GM23338 (cell line): ENCODE measurements at regions not wholly inside any gene's neighbourhood (a gene's known extent, or its start where the extent isn't known, plus 50 kb on each side); places are given as distances from the start of the nearest gene placed in this dataset.

Experiments used
- ATAC-seq: fragments of 200-7000 bp; cut with Tn5 transposase; 3 replicates; pipeline ENCODE4 v1.9.1; 2020
- DNase-seq: peaks from one replicate; pipeline ENCODE4 v3.0.0-alpha.2; 2015; ENCODE audit warnings: low spot score
- H2AFZ ChIP-seq: fragments of 200-600 bp; sonication (generic); 2 replicates; pipeline ENCODE4 v1.8.0; 2016; ENCODE audit warnings: antibody characterized with exemption, mild to moderate bottlenecking, moderate library complexity
- H3F3A ChIP-seq: fragments of 200-600 bp; sonication (generic); replicated peaks from 2 replicates; pipeline ENCODE4 v1.8.0; 2017; ENCODE audit warnings: antibody characterized with exemption, mixed run types, low read depth
- H3K27ac ChIP-seq: fragments of 200-600 bp; sonication (generic); 2 replicates; pipeline ENCODE4 v1.6.1; 2016; ENCODE audit warnings: low read depth
- H3K27me3 ChIP-seq: fragments of 200-600 bp; sonication (generic); 2 replicates; pipeline ENCODE4 v1.8.0; 2016; ENCODE audit warnings: mild to moderate bottlenecking, mixed run types, moderate library complexity; ENCODE audit not compliant: insufficient read depth
- H3K36me3 ChIP-seq: fragments of 200-600 bp; sonication (generic); 2 replicates; pipeline ENCODE4 v1.8.0; 2016; ENCODE audit warnings: mild to moderate bottlenecking; ENCODE audit not compliant: insufficient read depth
- H3K4me1 ChIP-seq: fragments of 200-600 bp; sonication (generic); 2 replicates; pipeline ENCODE4 v1.8.0; 2016; ENCODE audit warnings: mild to moderate bottlenecking, moderate library complexity; ENCODE audit not compliant: insufficient read depth
- H3K4me2 ChIP-seq: fragments of 200-600 bp; sonication (generic); 2 replicates; pipeline ENCODE4 v1.7.1; 2017; ENCODE audit warnings: mixed run types
- H3K4me3 ChIP-seq: fragments of 200-600 bp; sonication (generic); 2 replicates; pipeline ENCODE4 v1.6.1; 2016; ENCODE audit warnings: mixed run types
- H3K79me2 ChIP-seq: fragments of 200-600 bp; sonication (generic); replicated peaks from 2 replicates; pipeline ENCODE4 v1.8.0; 2017; ENCODE audit warnings: mild to moderate bottlenecking; ENCODE audit not compliant: insufficient read depth
- H3K9me2 ChIP-seq: fragments of 200-600 bp; sonication (generic); 2 replicates; pipeline ENCODE4 v1.8.0; 2017; ENCODE audit not compliant: insufficient read depth
- H4K20me1 ChIP-seq: fragments of 200-600 bp; sonication (generic); replicated peaks from 2 replicates; pipeline ENCODE4 v1.8.0; 2017; ENCODE audit warnings: mild to moderate bottlenecking; ENCODE audit not compliant: insufficient read depth
- H3K27ac Mint-ChIP-seq: 2 replicates; pipeline ENCODE4 v1.8.0; 2020; ENCODE audit warnings: inconsistent platforms, mild to moderate bottlenecking, moderate library complexity, mixed read lengths
- H3K27me3 Mint-ChIP-seq: 3 replicates; pipeline ENCODE4 v1.8.0; 2022; ENCODE audit warnings: low read depth, mild to moderate bottlenecking, moderate library complexity, mixed read lengths, inconsistent platforms; ENCODE audit not compliant: insufficient read depth, poor library complexity
- H3K36me3 Mint-ChIP-seq: 3 replicates; pipeline ENCODE4 v1.8.0; 2021; ENCODE audit warnings: low read depth, mild to moderate bottlenecking, inconsistent platforms, moderate library complexity, mixed read lengths
- H3K4me1 Mint-ChIP-seq: 3 replicates; pipeline ENCODE4 v1.8.0; 2020; ENCODE audit warnings: mild to moderate bottlenecking, inconsistent platforms, mixed read lengths
- H3K4me3 Mint-ChIP-seq: 3 replicates; pipeline ENCODE4 v1.8.0; 2021; ENCODE audit warnings: moderate library complexity, mild to moderate bottlenecking, inconsistent platforms, mixed read lengths
- H3K9me3 Mint-ChIP-seq: 3 replicates; pipeline ENCODE4 v1.8.0; 2020; ENCODE audit warnings: moderate library complexity, mild to moderate bottlenecking, inconsistent platforms, mixed read lengths
- CREB1 ChIP-seq: fragments of 250-450 bp; sonication (Bioruptor Pico); IDR thresholded peaks from 2 replicates; pipeline ENCODE4 v1.5.0; 2020; ENCODE audit warnings: low read depth, mild to moderate bottlenecking, moderate library complexity
- EZH2 ChIP-seq: fragments of 200-600 bp; sonication (generic); IDR thresholded peaks from one replicate; pipeline ENCODE4 v1.8.0; 2017; ENCODE audit warnings: antibody characterized with exemption, mild to moderate bottlenecking, low read depth; ENCODE audit not compliant: unreplicated experiment
- EZH2phosphoT487 ChIP-seq: fragments of 200-600 bp; sonication (generic); IDR thresholded peaks from one replicate; pipeline ENCODE4 v1.8.1; 2018; ENCODE audit warnings: antibody characterized with exemption; ENCODE audit not compliant: unreplicated experiment
- JUNB ChIP-seq: IDR thresholded peaks from one replicate; pipeline ENCODE4 v1.6.1; 2016; ENCODE audit warnings: antibody characterized with exemption; ENCODE audit not compliant: unreplicated experiment
- NANOG ChIP-seq: IDR thresholded peaks from 2 replicates; pipeline ENCODE4 v1.6.1; 2016; ENCODE audit warnings: antibody characterized with exemption, borderline replicate concordance
- POLR2AphosphoS5 ChIP-seq: IDR thresholded peaks from 2 replicates; pipeline ENCODE4 v1.6.1; 2016; ENCODE audit warnings: antibody characterized with exemption, low read depth
- STAT1 ChIP-seq: IDR thresholded peaks from one replicate; pipeline ENCODE4 v1.6.1; 2016; ENCODE audit warnings: antibody characterized with exemption; ENCODE audit not compliant: unreplicated experiment
- ZNF114 ChIP-seq: fragments of 250-450 bp; sonication (Bioruptor Pico); IDR thresholded peaks from 2 replicates; pipeline ENCODE4 v1.5.0; 2020; ENCODE audit warnings: mild to moderate bottlenecking, moderate library complexity
- ZNF331 ChIP-seq: fragments of 250-450 bp; sonication (Bioruptor Pico); IDR thresholded peaks from 2 replicates; pipeline ENCODE4 v1.5.0; 2020; ENCODE audit warnings: low read depth, mild to moderate bottlenecking, moderate library complexity
- TF ChIP-seq, protein P1 (sequence below): IDR thresholded peaks from one replicate; pipeline ENCODE4 v1.6.1; 2018; ENCODE audit warnings: antibody characterized with exemption; ENCODE audit not compliant: unreplicated experiment
- TF ChIP-seq, protein P2 (sequence below): fragments of 250-450 bp; sonication (Bioruptor Pico); IDR thresholded peaks from 2 replicates; pipeline ENCODE4 v1.5.0; 2020; ENCODE audit warnings: mild to moderate bottlenecking, moderate library complexity
- TF ChIP-seq, protein P3 (sequence below), 2 experiments: fragments of 200-600 bp in 1 of 2; sonication (generic) in 1 of 2; conservative IDR thresholded peaks; 2 replicates each; pipeline versions ENCODE4 v1.5.1 to v1.6.1; 2016 to 2017; ENCODE audit warnings: antibody characterized with exemption in 2 of 2, low read depth in 2 of 2, mild to moderate bottlenecking in 2 of 2, moderate library complexity in 1 of 2

DNA sequence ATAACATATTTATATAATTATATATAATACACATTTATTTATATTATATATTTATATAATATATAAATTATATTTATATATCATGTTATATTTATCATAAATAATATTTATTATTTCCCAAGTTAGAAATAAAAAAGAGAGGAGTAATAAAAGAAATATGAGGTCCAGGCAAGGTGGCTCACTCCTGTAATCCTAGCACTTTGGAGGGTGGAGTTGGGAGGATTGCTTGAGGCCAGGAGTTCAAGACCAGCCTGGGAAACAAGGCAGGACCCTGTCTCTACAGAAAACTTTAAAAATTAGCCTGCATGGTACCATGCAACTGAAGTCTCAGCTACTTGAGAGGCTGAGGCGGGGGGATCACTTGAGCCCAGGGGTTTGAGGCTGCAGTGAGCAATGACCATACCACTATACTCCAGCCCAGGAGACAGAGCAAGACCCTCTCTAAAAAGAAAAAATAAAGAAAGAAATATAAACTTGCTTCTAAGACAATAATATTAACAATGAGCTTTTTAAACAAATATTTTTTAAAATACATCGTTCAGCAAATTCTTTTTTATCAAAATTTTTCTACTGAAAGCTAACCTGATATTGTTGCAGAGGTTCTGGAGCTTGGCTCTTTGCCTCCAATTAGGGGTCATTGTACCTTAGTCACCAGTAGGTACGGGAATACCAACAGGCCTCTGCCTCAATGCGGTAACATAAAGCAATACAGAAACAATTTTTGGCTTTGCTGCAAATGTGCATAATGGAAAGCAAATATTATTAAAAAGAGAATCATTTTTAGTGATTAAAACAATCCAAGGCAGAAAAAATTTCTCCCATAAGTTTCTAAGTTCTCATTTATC lies 290.0 kb downstream of the SETD4 start (continued):
- TF ChIP-seq ZNF331 (CRISPR knock-in tag), result no peak

DNA sequence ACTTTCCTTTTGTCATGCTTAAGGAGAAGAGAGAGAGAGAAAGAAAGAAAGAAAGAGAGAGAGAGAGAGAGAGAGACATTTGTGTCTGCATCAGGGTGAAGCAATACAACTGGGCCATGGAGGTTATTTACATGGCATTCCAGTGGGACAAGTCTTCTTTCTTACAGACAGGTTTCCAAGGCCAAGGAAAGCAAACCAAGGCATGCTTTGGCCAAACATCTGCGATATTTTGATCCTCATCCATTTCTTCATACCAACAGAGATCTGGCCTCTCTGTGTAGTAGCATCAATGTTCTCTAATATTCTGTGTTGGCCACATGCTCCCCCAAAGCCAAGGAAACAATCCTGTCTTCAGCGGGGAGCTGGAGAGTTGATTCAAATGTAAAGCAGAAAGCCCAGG lies 292.1 kb downstream of the SETD4 start:
- Histone ChIP-seq H3K79me2 (no peaks in the 10 kb centered on the region), H3K27ac (no peak overlapping the region), H3K4me2 (no peak overlapping the region), H4K20me1 (no peaks in the 10 kb centered on the region), H3F3A (no peaks in the 10 kb centered on the region), H3K4me1 (peaks cover 7% of the 10 kb centered on the region; the same call in 1 of the 2 replicates), H3K4me3 (no peak overlapping the region), H2AFZ (peak overlapping the region; percentile 67), H3K36me3 (no peaks in the 10 kb centered on the region), H3K27me3 (no peaks in the 10 kb centered on the region), H3K9me2 (peaks cover 12% of the 10 kb centered on the region)
- ATAC-seq (no peak; the same call in 2 of the 3 replicates), DNase-seq (no peak)
- Mint-ChIP-seq H3K27ac (no peak overlapping the region), H3K4me1 (peaks cover 10% of the 10 kb centered on the region), H3K4me3 (no peak overlapping the region), H3K9me3 (no peaks in the 10 kb centered on the region), H3K36me3 (no peaks in the 10 kb centered on the region), H3K27me3 (peaks cover 2% of the 10 kb centered on the region)
- TF ChIP-seq, protein P1, sequence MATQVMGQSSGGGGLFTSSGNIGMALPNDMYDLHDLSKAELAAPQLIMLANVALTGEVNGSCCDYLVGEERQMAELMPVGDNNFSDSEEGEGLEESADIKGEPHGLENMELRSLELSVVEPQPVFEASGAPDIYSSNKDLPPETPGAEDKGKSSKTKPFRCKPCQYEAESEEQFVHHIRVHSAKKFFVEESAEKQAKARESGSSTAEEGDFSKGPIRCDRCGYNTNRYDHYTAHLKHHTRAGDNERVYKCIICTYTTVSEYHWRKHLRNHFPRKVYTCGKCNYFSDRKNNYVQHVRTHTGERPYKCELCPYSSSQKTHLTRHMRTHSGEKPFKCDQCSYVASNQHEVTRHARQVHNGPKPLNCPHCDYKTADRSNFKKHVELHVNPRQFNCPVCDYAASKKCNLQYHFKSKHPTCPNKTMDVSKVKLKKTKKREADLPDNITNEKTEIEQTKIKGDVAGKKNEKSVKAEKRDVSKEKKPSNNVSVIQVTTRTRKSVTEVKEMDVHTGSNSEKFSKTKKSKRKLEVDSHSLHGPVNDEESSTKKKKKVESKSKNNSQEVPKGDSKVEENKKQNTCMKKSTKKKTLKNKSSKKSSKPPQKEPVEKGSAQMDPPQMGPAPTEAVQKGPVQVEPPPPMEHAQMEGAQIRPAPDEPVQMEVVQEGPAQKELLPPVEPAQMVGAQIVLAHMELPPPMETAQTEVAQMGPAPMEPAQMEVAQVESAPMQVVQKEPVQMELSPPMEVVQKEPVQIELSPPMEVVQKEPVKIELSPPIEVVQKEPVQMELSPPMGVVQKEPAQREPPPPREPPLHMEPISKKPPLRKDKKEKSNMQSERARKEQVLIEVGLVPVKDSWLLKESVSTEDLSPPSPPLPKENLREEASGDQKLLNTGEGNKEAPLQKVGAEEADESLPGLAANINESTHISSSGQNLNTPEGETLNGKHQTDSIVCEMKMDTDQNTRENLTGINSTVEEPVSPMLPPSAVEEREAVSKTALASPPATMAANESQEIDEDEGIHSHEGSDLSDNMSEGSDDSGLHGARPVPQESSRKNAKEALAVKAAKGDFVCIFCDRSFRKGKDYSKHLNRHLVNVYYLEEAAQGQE, result no peak
- TF ChIP-seq, protein P2, sequence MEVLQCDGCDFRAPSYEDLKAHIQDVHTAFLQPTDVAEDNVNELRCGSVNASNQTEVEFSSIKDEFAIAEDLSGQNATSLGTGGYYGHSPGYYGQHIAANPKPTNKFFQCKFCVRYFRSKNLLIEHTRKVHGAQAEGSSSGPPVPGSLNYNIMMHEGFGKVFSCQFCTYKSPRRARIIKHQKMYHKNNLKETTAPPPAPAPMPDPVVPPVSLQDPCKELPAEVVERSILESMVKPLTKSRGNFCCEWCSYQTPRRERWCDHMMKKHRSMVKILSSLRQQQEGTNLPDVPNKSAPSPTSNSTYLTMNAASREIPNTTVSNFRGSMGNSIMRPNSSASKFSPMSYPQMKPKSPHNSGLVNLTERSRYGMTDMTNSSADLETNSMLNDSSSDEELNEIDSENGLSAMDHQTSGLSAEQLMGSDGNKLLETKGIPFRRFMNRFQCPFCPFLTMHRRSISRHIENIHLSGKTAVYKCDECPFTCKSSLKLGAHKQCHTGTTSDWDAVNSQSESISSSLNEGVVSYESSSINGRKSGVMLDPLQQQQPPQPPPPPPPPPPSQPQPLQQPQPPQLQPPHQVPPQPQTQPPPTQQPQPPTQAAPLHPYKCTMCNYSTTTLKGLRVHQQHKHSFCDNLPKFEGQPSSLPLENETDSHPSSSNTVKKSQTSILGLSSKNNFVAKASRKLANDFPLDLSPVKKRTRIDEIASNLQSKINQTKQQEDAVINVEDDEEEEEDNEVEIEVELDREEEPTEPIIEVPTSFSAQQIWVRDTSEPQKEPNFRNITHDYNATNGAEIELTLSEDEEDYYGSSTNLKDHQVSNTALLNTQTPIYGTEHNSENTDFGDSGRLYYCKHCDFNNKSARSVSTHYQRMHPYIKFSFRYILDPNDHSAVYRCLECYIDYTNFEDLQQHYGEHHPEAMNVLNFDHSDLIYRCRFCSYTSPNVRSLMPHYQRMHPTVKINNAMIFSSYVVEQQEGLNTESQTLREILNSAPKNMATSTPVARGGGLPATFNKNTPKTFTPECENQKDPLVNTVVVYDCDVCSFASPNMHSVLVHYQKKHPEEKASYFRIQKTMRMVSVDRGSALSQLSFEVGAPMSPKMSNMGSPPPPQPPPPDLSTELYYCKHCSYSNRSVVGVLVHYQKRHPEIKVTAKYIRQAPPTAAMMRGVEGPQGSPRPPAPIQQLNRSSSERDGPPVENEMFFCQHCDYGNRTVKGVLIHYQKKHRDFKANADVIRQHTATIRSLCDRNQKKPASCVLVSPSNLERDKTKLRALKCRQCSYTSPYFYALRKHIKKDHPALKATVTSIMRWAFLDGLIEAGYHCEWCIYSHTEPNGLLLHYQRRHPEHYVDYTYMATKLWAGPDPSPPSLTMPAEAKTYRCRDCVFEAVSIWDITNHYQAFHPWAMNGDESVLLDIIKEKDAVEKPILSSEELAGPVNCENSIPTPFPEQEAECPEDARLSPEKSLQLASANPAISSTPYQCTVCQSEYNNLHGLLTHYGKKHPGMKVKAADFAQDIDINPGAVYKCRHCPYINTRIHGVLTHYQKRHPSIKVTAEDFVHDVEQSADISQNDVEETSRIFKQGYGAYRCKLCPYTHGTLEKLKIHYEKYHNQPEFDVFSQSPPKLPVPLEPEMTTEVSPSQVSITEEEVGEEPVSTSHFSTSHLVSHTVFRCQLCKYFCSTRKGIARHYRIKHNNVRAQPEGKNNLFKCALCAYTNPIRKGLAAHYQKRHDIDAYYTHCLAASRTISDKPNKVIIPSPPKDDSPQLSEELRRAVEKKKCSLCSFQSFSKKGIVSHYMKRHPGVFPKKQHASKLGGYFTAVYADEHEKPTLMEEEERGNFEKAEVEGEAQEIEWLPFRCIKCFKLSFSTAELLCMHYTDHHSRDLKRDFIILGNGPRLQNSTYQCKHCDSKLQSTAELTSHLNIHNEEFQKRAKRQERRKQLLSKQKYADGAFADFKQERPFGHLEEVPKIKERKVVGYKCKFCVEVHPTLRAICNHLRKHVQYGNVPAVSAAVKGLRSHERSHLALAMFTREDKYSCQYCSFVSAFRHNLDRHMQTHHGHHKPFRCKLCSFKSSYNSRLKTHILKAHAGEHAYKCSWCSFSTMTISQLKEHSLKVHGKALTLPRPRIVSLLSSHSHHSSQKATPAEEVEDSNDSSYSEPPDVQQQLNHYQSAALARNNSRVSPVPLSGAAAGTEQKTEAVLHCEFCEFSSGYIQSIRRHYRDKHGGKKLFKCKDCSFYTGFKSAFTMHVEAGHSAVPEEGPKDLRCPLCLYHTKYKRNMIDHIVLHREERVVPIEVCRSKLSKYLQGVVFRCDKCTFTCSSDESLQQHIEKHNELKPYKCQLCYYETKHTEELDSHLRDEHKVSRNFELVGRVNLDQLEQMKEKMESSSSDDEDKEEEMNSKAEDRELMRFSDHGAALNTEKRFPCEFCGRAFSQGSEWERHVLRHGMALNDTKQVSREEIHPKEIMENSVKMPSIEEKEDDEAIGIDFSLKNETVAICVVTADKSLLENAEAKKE (CRISPR knock-in tag), result no peak
- TF ChIP-seq EZH2 (no peak), STAT1 (no peak), POLR2AphosphoS5 (no peak), NANOG (no peak), ZNF331 (CRISPR knock-in tag) (no peak), EZH2phosphoT487 (no peak), JUNB (no peak), ZNF114 (CRISPR knock-in tag) (no peak), CREB1 (CRISPR knock-in tag) (no peak)
- TF ChIP-seq, protein P3, sequence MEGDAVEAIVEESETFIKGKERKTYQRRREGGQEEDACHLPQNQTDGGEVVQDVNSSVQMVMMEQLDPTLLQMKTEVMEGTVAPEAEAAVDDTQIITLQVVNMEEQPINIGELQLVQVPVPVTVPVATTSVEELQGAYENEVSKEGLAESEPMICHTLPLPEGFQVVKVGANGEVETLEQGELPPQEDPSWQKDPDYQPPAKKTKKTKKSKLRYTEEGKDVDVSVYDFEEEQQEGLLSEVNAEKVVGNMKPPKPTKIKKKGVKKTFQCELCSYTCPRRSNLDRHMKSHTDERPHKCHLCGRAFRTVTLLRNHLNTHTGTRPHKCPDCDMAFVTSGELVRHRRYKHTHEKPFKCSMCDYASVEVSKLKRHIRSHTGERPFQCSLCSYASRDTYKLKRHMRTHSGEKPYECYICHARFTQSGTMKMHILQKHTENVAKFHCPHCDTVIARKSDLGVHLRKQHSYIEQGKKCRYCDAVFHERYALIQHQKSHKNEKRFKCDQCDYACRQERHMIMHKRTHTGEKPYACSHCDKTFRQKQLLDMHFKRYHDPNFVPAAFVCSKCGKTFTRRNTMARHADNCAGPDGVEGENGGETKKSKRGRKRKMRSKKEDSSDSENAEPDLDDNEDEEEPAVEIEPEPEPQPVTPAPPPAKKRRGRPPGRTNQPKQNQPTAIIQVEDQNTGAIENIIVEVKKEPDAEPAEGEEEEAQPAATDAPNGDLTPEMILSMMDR (conservative IDR thresholded peaks at IDR 0.05; ENCODE audit: low read depth in 2 of 2), result no peak
